ENCODE measurements at regions not wholly inside any gene's neighbourhood (a gene's known extent, or its start where the extent isn't known, plus 50 kb on each side); places are given as distances from the start of the nearest gene placed in this dataset.

DNA sequence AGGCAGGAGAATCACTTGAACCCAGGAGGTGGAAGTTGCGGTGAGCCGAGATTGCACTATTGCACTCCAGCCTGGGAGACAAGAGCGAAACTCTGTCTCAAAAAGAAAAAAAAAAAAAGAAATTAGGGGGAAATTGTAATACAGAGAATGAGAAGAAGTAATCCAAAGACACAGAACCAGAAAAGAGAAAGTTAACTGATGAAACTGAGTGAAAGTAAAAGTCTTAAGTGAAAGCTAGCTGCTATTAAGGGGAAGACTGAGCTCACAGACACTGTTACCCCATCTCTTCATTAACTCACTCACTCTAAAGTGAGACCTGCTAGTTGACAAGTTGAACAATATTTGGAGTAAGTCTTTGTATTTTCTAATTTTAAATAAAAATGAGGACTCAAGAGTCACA is 763.0 kb upstream of the PCDH10 start:
- TF ChIP-seq, protein P1, sequence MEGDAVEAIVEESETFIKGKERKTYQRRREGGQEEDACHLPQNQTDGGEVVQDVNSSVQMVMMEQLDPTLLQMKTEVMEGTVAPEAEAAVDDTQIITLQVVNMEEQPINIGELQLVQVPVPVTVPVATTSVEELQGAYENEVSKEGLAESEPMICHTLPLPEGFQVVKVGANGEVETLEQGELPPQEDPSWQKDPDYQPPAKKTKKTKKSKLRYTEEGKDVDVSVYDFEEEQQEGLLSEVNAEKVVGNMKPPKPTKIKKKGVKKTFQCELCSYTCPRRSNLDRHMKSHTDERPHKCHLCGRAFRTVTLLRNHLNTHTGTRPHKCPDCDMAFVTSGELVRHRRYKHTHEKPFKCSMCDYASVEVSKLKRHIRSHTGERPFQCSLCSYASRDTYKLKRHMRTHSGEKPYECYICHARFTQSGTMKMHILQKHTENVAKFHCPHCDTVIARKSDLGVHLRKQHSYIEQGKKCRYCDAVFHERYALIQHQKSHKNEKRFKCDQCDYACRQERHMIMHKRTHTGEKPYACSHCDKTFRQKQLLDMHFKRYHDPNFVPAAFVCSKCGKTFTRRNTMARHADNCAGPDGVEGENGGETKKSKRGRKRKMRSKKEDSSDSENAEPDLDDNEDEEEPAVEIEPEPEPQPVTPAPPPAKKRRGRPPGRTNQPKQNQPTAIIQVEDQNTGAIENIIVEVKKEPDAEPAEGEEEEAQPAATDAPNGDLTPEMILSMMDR (IDR thresholded peaks at IDR 0.05), result no peak
- no peak for TF ChIP-seq POLR2AphosphoS5 (IDR thresholded peaks at IDR 0.05)
- TF ChIP-seq POLR2A (IDR thresholded peaks at IDR 0.05), result no peak
- TF ChIP-seq EP300 (IDR thresholded peaks at IDR 0.05; ENCODE audit: low read depth), result no peak
